ENCODE measurements at regions not wholly inside any gene's neighbourhood (a gene's known extent, or its start where the extent isn't known, plus 50 kb on each side); places are given as distances from the start of the nearest gene placed in this dataset.

GRCh38 chr6:112906726-112907125, 559.6 kb downstream of the RFPL4B start (continued):
- TF ChIP-seq PBX3 (IDR thresholded peaks at IDR 0.05) (peak; percentile 84), RFX5 (IDR thresholded peaks at IDR 0.05; ENCODE audit: low read length) (no peak), SMC3 (IDR thresholded peaks at IDR 0.05; ENCODE audit: low read depth, low read length) (peak; percentile 3; the same call in 1 of the 2 replicates), USF1 (IDR thresholded peaks at IDR 0.05; ENCODE audit: borderline replicate concordance, low read depth) (no peak), CHD2 (IDR thresholded peaks at IDR 0.05; ENCODE audit: low read length, partially characterized antibody) (no peak), TEAD4 (IDR thresholded peaks at IDR 0.05; ENCODE audit: borderline replicate concordance, insufficient read depth) (peak; percentile 49; the same call in 1 of the 2 replicates), ELF1 (IDR thresholded peaks at IDR 0.05) (no peak), TAF1 (IDR thresholded peaks at IDR 0.05; ENCODE audit: borderline replicate concordance, low read depth, low read length) (no peak)

- Histone ChIP-seq H3K9ac (no peak overlapping the region), H3K27me3 (ENCODE audit: insufficient read depth) (no peaks in the 10 kb centered on the region), H3K9me3 (no peaks in the 10 kb centered on the region), H3K9me2 (no peaks in the 10 kb centered on the region), H3K79me2 (ENCODE audit: insufficient read depth) (no peaks in the 10 kb centered on the region), H3K27ac (ENCODE audit: low read depth in 2 of 2, low read length in 1 of 2) (peak overlapping the region; percentile 3 to 53; a peak in 2 of 4 replicates), H3K4me2 (0 out of 2 replicates have a peak overlapping the region, but pooled peaks have one; percentile 4), H4K20me1 (ENCODE audit: insufficient read depth) (no peaks in the 10 kb centered on the region), H3F3A (replicated peaks; ENCODE audit: insufficient read depth) (peaks cover 18% of the 10 kb centered on the region), H3K4me3 (ENCODE audit: low read depth in 2 of 2, low read length in 1 of 2) (no peak overlapping the region), H2AFZ (ENCODE audit: low read depth) (no peak overlapping the region), H3K4me1 (ENCODE audit: control insufficient read depth in 1 of 2, insufficient read depth in 2 of 2, low read depth in 1 of 2, low read length in 1 of 2) (peaks cover 0 to 20% of the 10 kb centered on the region in 2 experiments; a peak in 2 of 4 replicates), H3K36me3 (replicated peaks in 1 of 2; ENCODE audit: control insufficient read depth in 1 of 2, insufficient read depth in 2 of 2, low read length in 1 of 2) (no peaks in the 10 kb centered on the region)
- no peak for DNase-seq
- TF ChIP-seq POLR2AphosphoS5 (IDR thresholded peaks at IDR 0.05; ENCODE audit: low read depth, low read length) (no peak), TCF12 (IDR thresholded peaks at IDR 0.05) (no peak), REST (IDR thresholded peaks at IDR 0.05; ENCODE audit: low read depth, low read length) (no peak), ELF1 (IDR thresholded peaks at IDR 0.05) (no peak), CTCF (IDR thresholded peaks at IDR 0.05) (no peak), GATA2 (CRISPR knock-in tag; IDR thresholded peaks at IDR 0.05) (no peak), MAX (IDR thresholded peaks at IDR 0.05; ENCODE audit: low read depth) (no peak), FOXM1 (IDR thresholded peaks at IDR 0.05; ENCODE audit: low read depth) (no peak), JUND (IDR thresholded peaks at IDR 0.05) (no peak), USF2 (IDR thresholded peaks at IDR 0.05; ENCODE audit: borderline replicate concordance, low read depth, low read length) (no peak)
- CTCF ChIA-PET: no interaction called here
- POLR2A ChIA-PET: no interaction called here
Observed at GRCh38 chr6:112909781-112910180, 562.7 kb downstream of the RFPL4B start.

Data from SK-N-SH (cell line).